OCI-LY3 (cell line): ENCODE measurements at regions not wholly inside any gene's neighbourhood (a gene's known extent, or its start where the extent isn't known, plus 50 kb on each side); places are given as distances from the start of the nearest gene placed in this dataset.

Experiments
- H2AFZ ChIP-seq: fragments of 200-600, 300-600 bp; shearing (Covaris generic); 2 replicates; pipeline ENCODE4 v1.6.0; 2014; ENCODE audit warnings: antibody characterized with exemption, low read depth, low read length
- H3K27ac ChIP-seq: fragments of 200-600, 300-600 bp; sonication (generic); 2 replicates; pipeline ENCODE4 v1.5.1; 2014; ENCODE audit warnings: mild to moderate bottlenecking, low read length, moderate library complexity, mixed read lengths
- H3K27me3 ChIP-seq: fragments of 200-600, 300-600 bp; sonication (generic); 2 replicates; pipeline ENCODE4 v1.6.1; 2014; ENCODE audit warnings: low read depth, low read length, mixed read lengths
- H3K36me3 ChIP-seq: fragments of 200-600, 300-600 bp; sonication (generic); replicated peaks from 2 replicates; pipeline ENCODE3; 2014; ENCODE audit warnings: low read depth, low read length, mixed read lengths
- H3K4me1 ChIP-seq: fragments of 300-600, 200-600 bp; sonication (generic); 2 replicates; pipeline ENCODE4 v1.6.1; 2014; ENCODE audit warnings: low read length, mixed read lengths
- H3K4me2 ChIP-seq: fragments of 200-600, 300-600 bp; sonication (generic); 2 replicates; pipeline ENCODE4 v1.6.1; 2014; ENCODE audit warnings: low read length, mixed read lengths
- H3K4me3 ChIP-seq: fragments of 300-600, 200-600 bp; sonication (generic); 2 replicates; pipeline ENCODE4 v1.5.1; 2014; ENCODE audit warnings: antibody characterized with exemption, mild to moderate bottlenecking, low read length, moderate library complexity
- H3K79me2 ChIP-seq: fragments of 300-600, 200-600 bp; shearing (Covaris generic); 2 replicates; pipeline ENCODE4 v1.6.1; 2014; ENCODE audit warnings: mild to moderate bottlenecking, low read length, mixed read lengths
- H3K9ac ChIP-seq: fragments of 300-600, 200-600 bp; shearing (Covaris generic); 2 replicates; pipeline ENCODE4 v1.6.0; 2014; ENCODE audit warnings: mild to moderate bottlenecking, low read length, moderate library complexity
- H3K9me3 ChIP-seq: fragments of 200-600, 300-600 bp; shearing (Covaris generic); 2 replicates; pipeline ENCODE4 v1.6.1; 2014; ENCODE audit warnings: low read length, mixed read lengths; ENCODE audit not compliant: insufficient read depth
- H4K20me1 ChIP-seq: fragments of 200-600, 300-600 bp; sonication (generic); 2 replicates; pipeline ENCODE4 v1.6.1; 2016; ENCODE audit warnings: low read length, mixed read lengths; ENCODE audit not compliant: insufficient read depth
- EZH2phosphoT487 ChIP-seq: fragments of 200-600 bp; shearing (Covaris generic); IDR thresholded peaks from 2 replicates; pipeline ENCODE4 v1.6.1; 2018; ENCODE audit warnings: antibody characterized with exemption, mixed run types, low read depth
- TF ChIP-seq, protein P1 (sequence below): fragments of 200-600, 300-600 bp; sonication (generic); IDR thresholded peaks from 2 replicates; pipeline ENCODE4 v1.5.1; 2014; ENCODE audit warnings: antibody characterized with exemption, low read length, low read depth

DNA sequence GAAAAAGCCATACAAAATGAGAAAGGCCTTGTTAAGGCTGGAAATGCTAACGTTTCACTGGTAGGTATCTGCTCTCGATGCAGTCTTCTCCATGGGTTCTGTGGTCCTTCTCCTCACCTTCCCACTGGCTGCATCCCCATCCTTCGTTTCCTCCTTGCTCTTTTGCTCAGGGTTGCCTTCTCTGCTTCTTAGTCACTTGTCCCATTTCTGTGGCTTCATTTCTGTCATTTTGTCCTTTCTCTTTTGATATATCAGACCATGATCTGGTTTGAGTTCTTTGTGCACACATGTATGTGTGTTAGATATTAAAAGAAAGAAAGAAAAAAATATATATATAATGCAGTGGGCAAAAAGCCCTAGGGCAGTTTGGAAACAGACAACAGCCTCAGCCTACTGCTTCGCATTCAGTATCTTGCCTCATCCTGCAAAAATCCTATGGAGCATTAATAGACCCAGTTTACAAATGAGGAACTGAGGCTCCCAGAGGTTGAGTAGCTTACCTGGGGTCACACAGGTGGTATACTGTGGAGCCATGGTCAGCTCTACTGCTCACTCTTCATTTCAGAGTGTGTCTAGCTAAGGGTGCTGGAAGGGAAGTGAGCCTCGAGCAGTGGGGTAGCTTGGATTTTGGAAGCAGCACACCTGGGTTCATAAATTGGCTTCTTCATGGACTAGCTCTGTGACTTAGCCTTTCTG is 57.6 kb upstream of the MEDAG start:
- Histone ChIP-seq H3K27ac (no peak overlapping the region), H4K20me1 (no peaks in the 10 kb centered on the region), H2AFZ (no peak overlapping the region), H3K9ac (no peak overlapping the region), H3K9me3 (no peaks in the 10 kb centered on the region), H3K4me2 (peak overlapping the region; percentile 57), H3K4me1 (peaks cover 33% of the 10 kb centered on the region), H3K27me3 (peaks cover 7% of the 10 kb centered on the region; the same call in 1 of the 2 replicates), H3K4me3 (peak overlapping the region; percentile 35), H3K79me2 (no peaks in the 10 kb centered on the region), H3K36me3 (no peaks in the 10 kb centered on the region)
- no peak for TF ChIP-seq EZH2phosphoT487
- TF ChIP-seq, protein P1, sequence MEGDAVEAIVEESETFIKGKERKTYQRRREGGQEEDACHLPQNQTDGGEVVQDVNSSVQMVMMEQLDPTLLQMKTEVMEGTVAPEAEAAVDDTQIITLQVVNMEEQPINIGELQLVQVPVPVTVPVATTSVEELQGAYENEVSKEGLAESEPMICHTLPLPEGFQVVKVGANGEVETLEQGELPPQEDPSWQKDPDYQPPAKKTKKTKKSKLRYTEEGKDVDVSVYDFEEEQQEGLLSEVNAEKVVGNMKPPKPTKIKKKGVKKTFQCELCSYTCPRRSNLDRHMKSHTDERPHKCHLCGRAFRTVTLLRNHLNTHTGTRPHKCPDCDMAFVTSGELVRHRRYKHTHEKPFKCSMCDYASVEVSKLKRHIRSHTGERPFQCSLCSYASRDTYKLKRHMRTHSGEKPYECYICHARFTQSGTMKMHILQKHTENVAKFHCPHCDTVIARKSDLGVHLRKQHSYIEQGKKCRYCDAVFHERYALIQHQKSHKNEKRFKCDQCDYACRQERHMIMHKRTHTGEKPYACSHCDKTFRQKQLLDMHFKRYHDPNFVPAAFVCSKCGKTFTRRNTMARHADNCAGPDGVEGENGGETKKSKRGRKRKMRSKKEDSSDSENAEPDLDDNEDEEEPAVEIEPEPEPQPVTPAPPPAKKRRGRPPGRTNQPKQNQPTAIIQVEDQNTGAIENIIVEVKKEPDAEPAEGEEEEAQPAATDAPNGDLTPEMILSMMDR, result no peak

DNA sequence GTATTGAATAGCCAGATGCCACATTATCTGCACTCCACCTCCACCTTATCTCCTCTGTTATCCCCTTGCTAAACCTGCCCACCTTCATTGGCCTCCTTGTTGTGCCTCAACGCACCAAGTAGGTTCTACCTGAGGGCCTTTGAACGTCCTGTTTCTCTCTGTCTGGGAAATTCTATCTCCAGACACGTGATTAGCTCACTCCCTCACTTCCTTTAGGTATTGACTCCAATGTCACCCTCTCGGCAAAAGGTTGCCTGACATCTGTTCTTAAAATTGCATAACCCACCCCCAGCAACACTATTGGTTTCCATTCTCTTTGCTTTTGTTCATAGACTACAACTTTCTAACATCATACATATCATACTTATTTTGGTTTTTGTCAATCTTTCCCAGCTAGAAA is 56.5 kb upstream of the MEDAG start:
- no peak overlapping the region for H3K4me2 ChIP-seq
- H3K4me1 ChIP-seq, result peaks cover 33% of the 10 kb centered on the region
- H3K9me3 ChIP-seq, result no peaks in the 10 kb centered on the region
- H3K79me2 ChIP-seq, result no peaks in the 10 kb centered on the region
- no peaks in the 10 kb centered on the region for H3K36me3 ChIP-seq
- peaks cover 7% of the 10 kb centered on the region; the same call in 1 of the 2 replicates for H3K27me3 ChIP-seq
- no peak overlapping the region for H3K27ac ChIP-seq
- no peak for TF ChIP-seq EZH2phosphoT487
- TF ChIP-seq, protein P1, result no peak
- no peak overlapping the region for H2AFZ ChIP-seq
- H3K4me3 ChIP-seq, result no peak overlapping the region
- H3K9ac ChIP-seq, result no peak overlapping the region
- H4K20me1 ChIP-seq, result no peaks in the 10 kb centered on the region

DNA sequence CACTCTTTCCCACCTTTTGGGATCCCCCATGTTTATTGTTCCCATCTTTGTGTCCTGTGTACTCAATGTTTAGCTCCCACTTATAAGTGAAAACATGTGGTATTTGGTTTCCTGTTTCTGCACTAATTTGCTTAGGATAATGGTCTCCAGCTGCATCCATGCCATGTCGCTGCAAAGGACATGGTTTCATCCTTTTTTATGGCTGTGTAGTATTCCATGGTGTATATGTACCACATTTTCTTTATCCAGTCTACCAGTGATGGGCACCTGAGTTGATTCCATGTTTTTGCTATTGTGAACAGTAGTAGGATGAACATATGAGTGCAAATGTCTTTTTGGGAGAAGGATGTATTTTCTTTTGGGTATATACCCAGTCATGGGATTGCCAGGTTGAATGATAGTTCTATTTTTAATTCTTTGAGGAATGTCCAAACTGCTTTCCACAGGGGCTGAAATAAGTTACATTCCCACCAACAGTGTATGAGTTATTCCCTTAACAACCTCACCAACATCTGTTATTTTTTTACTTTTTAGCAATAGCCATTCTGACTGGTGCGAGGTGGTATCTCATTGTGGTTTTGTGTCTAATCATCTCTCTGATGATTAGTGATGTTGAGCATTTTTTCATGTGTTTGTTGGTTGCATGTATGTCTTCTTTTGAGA is 55.7 kb upstream of the MEDAG start:
- peaks cover 7% of the 10 kb centered on the region; the same call in 1 of the 2 replicates for H3K27me3 ChIP-seq
- no peak overlapping the region for H3K9ac ChIP-seq
- no peaks in the 10 kb centered on the region for H4K20me1 ChIP-seq
- H2AFZ ChIP-seq, result no peak overlapping the region
- TF ChIP-seq, protein P1, result no peak
- TF ChIP-seq EZH2phosphoT487, result no peak
- H3K4me1 ChIP-seq, result peaks cover 33% of the 10 kb centered on the region
- H3K36me3 ChIP-seq, result no peaks in the 10 kb centered on the region
- no peak overlapping the region for H3K4me3 ChIP-seq
- H3K79me2 ChIP-seq, result no peaks in the 10 kb centered on the region
- H3K4me2 ChIP-seq, result no peak overlapping the region
- H3K27ac ChIP-seq, result no peak overlapping the region
- H3K9me3 ChIP-seq, result no peaks in the 10 kb centered on the region

DNA sequence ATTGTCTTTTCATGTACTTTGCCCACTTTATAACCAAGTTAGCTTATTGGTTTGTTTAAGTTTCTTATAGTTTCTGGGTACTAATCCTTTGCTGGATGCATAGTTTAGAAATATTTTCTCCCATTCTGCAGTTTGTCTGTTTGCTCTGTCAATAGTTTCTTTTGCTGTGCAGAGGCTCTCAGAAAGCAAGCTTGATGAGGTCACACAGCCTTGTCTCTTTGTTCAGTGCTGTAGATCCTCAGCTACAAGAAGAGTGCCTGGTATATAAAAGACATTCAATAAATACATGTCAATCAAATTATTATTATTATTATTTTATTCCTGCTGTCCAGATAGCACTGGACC is 55.2 kb upstream of the MEDAG start:
- no peaks in the 10 kb centered on the region for H3K36me3 ChIP-seq
- no peak overlapping the region for H3K9ac ChIP-seq
- TF ChIP-seq, protein P1, result no peak
- no peak for TF ChIP-seq EZH2phosphoT487
- no peaks in the 10 kb centered on the region for H3K9me3 ChIP-seq
- H4K20me1 ChIP-seq, result no peaks in the 10 kb centered on the region
- H2AFZ ChIP-seq, result no peak overlapping the region
- no peak overlapping the region for H3K4me2 ChIP-seq
- no peak overlapping the region for H3K4me3 ChIP-seq
- H3K27me3 ChIP-seq, result peaks cover 10% of the 10 kb centered on the region; the same call in 1 of the 2 replicates
- H3K79me2 ChIP-seq, result no peaks in the 10 kb centered on the region
- H3K4me1 ChIP-seq, result peaks cover 33% of the 10 kb centered on the region
- H3K27ac ChIP-seq, result no peak overlapping the region
